ENCODE measurements at regions not wholly inside any gene's neighbourhood (a gene's known extent, or its start where the extent isn't known, plus 50 kb on each side); places are given as distances from the start of the nearest gene placed in this dataset.

DNA sequence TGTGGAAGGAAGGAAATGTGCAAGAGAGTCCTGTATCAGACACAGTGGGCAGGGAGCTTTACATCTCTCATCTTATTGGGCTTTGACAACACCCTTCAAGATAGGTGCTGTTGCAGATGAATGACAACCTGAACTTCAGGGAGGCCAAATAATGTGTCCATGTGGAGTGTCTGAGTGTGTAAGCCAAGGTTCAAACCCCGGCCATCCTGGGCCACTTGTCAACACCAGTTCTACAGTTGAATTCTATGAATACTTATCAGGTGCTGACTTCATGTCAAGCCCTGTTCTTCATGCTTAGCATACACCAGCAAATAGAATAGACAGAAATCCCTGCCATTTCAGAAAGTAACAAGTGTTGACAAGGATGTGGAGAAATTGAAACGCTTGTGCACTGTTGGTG, 354.4 kb downstream of the KCNRG start:
- WGBS (ENCODE audit: insufficient coverage, insufficient read length), result no CpG with 5 or more reads among the region's 2 CpGs

GRCh38 chr13:50370303-50370950, 355.2 kb downstream of the KCNRG start:
- Histone ChIP-seq H3K9me3 (ENCODE audit: control insufficient read depth, insufficient read depth, low read length) (no peaks in the 10 kb centered on the region), H3K4me3 (ENCODE audit: low read length) (no peak overlapping the region), H3K27ac (ENCODE audit: low read length) (no peak overlapping the region), H3K27me3 (ENCODE audit: control insufficient read depth, insufficient read depth, low read length) (no peaks in the 10 kb centered on the region; the same call in 1 of the 2 replicates), H3K4me1 (ENCODE audit: control insufficient read depth, insufficient read depth, low read length) (no peaks in the 10 kb centered on the region), H3K36me3 (ENCODE audit: control insufficient read depth, insufficient read depth, low read length) (no peaks in the 10 kb centered on the region)
- no peak for DNase-seq (ENCODE audit: low read depth, low spot score)
- WGBS (ENCODE audit: insufficient coverage, insufficient read length), result no CpG with 5 or more reads among the region's 5 CpGs

More for the DNA sequence above, 354.4 kb downstream of the KCNRG start:
- Histone ChIP-seq H3K9me3 (ENCODE audit: control insufficient read depth, insufficient read depth, low read length) (no peaks in the 10 kb centered on the region), H3K36me3 (ENCODE audit: control insufficient read depth, insufficient read depth, low read length) (no peaks in the 10 kb centered on the region), H3K27me3 (ENCODE audit: control insufficient read depth, insufficient read depth, low read length) (no peaks in the 10 kb centered on the region; the same call in 1 of the 2 replicates), H3K4me3 (ENCODE audit: low read length) (no peak overlapping the region), H3K4me1 (ENCODE audit: control insufficient read depth, insufficient read depth, low read length) (no peaks in the 10 kb centered on the region), H3K27ac (ENCODE audit: low read length) (no peak overlapping the region)
- DNase-seq (ENCODE audit: low read depth, low spot score), result no peak

DNA sequence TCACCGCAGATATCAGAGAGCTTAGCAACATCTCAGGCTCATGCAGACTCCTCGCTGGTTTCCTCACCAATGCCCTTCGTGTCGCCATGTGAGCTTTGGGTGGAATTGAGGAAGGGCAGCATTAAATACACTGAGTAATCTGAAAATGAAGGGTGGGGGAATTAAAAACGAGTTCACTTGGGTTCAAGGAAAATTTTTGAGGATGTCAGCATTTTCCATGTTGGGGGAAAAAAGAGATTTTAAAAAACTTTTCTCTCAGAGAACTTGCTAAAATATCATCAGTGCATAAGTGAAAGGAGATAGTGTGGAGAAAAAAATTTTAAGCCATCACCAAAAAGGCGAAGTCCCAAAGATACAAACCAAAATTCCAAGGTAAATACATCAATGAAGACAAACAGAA, 359.3 kb downstream of the KCNRG start:
- H3K27me3 ChIP-seq (ENCODE audit: control insufficient read depth, insufficient read depth, low read length), result no peaks in the 10 kb centered on the region; the same call in 1 of the 2 replicates

DNA sequence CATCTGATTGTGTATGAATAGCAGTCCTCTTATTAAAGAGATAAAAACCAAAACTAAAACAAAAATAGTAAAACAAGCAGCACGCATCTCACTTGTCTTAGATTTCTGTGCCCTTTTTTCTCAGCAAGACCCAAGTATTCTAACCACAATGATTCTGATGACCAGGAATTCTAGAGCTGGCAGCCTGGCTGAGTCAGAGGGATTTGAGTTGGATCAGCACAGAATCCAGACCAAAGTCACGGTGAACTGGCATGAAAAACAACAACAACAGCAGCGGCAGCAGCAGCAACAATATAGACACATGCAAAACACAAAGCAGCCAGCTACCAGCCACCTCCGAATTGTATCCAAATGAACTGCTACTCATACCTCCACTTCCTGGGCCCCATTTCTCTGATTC, 360.5 kb downstream of the KCNRG start:
- no CpG with 5 or more reads among the region's 4 CpGs for WGBS (ENCODE audit: insufficient coverage, insufficient read length)

More for the DNA sequence above, 359.3 kb downstream of the KCNRG start:
- no peaks in the 10 kb centered on the region for H3K9me3 ChIP-seq (ENCODE audit: control insufficient read depth, insufficient read depth, low read length)
- WGBS (ENCODE audit: insufficient coverage, insufficient read length), result no CpG with 5 or more reads among the region's 6 CpGs
- H3K4me1 ChIP-seq (ENCODE audit: control insufficient read depth, insufficient read depth, low read length), result no peaks in the 10 kb centered on the region; the same call in 1 of the 2 replicates
- no peak for DNase-seq (ENCODE audit: low read depth, low spot score)
- no peak overlapping the region for H3K4me3 ChIP-seq (ENCODE audit: low read length)
- no peak overlapping the region for H3K27ac ChIP-seq (ENCODE audit: low read length)
- no peaks in the 10 kb centered on the region for H3K36me3 ChIP-seq (ENCODE audit: control insufficient read depth, insufficient read depth, low read length)

DNA sequence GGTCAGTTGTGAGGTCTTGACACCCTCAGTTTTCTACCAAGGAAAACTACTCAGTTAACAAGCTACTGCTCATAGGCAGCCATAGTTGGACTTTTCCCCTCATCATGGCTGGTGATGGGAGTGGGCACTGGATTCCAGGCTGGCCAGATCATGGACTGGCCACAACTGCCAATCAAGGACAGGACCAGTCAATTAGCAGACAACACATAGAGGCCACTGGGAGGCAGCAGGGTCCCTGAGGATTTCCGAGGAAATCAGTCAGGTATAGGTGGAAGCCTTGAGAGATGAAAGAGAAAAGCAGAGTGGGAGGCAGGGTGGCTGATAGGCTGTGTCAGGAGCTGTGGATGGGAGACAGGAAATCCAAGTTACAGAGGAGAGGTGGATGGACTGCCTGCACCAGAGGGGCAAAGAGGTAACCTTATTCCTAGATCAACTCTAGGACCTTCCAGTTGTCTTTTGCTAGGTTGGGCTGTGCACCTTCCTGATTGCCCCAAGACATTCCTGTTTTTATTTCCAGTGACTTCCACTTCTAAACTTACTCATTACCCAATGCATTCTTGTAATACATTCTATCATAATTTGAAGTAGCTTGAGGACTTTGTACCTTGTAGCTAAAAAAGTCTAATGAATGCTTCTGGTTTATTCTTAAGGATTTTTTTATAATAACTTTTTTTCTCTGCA, 361.8 kb downstream of the KCNRG start:
- no peak for DNase-seq (ENCODE audit: low read depth, low spot score)
- WGBS (ENCODE audit: insufficient coverage, insufficient read length), result no CpG with 5 or more reads among the region's 1 CpG
- H3K36me3 ChIP-seq (ENCODE audit: control insufficient read depth, insufficient read depth, low read length), result no peaks in the 10 kb centered on the region
- no peak overlapping the region for H3K27ac ChIP-seq (ENCODE audit: low read length)
- no peak overlapping the region for H3K4me3 ChIP-seq (ENCODE audit: low read length)
- H3K4me1 ChIP-seq (ENCODE audit: control insufficient read depth, insufficient read depth, low read length), result no peaks in the 10 kb centered on the region; the same call in 1 of the 2 replicates
- H3K9me3 ChIP-seq (ENCODE audit: control insufficient read depth, insufficient read depth, low read length), result no peaks in the 10 kb centered on the region
- no peaks in the 10 kb centered on the region; the same call in 1 of the 2 replicates for H3K27me3 ChIP-seq (ENCODE audit: control insufficient read depth, insufficient read depth, low read length)

More for the DNA sequence above, 360.5 kb downstream of the KCNRG start:
- no peak overlapping the region for H3K4me3 ChIP-seq (ENCODE audit: low read length)
- H3K27me3 ChIP-seq (ENCODE audit: control insufficient read depth, insufficient read depth, low read length), result no peaks in the 10 kb centered on the region; the same call in 1 of the 2 replicates
- no peaks in the 10 kb centered on the region for H3K36me3 ChIP-seq (ENCODE audit: control insufficient read depth, insufficient read depth, low read length)
- no peak overlapping the region for H3K27ac ChIP-seq (ENCODE audit: low read length)
- DNase-seq (ENCODE audit: low read depth, low spot score), result no peak
- no peaks in the 10 kb centered on the region; the same call in 1 of the 2 replicates for H3K4me1 ChIP-seq (ENCODE audit: control insufficient read depth, insufficient read depth, low read length)
- no peaks in the 10 kb centered on the region for H3K9me3 ChIP-seq (ENCODE audit: control insufficient read depth, insufficient read depth, low read length)

DNA sequence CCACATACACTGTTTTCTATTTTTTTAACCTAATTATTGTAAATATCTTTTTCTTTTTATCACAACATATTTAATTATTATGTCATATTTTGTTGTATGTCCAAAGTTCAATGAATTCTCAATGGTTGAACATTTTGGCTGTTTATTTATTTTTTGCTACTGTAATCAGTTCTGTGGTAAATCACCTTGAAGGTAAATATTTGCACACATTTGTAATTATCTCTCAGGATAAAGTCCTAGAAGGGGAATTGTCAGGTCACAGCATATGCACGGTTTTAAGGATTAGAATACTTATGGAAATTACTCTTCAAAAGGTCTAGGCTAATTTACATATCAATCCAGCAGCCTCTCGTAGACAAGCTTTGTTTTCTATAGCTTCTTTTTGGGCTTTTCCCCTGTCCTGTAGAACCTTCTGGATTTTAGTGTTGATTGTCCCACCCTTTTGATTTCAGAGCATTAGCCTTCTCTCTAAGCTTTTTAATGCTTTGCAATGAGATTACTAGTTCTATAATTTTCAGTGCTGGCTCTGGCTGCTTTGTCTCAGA, 362.6 kb downstream of the KCNRG start:
- no peaks in the 10 kb centered on the region for H3K9me3 ChIP-seq (ENCODE audit: control insufficient read depth, insufficient read depth, low read length)
- no peak overlapping the region for H3K4me3 ChIP-seq (ENCODE audit: low read length)
- no peaks in the 10 kb centered on the region for H3K36me3 ChIP-seq (ENCODE audit: control insufficient read depth, insufficient read depth, low read length)
- no peaks in the 10 kb centered on the region; the same call in 1 of the 2 replicates for H3K27me3 ChIP-seq (ENCODE audit: control insufficient read depth, insufficient read depth, low read length)
- no peak for DNase-seq (ENCODE audit: low read depth, low spot score)
- no CpG with 5 or more reads among the region's 2 CpGs for WGBS (ENCODE audit: insufficient coverage, insufficient read length)
- no peaks in the 10 kb centered on the region; the same call in 1 of the 2 replicates for H3K4me1 ChIP-seq (ENCODE audit: control insufficient read depth, insufficient read depth, low read length)
- no peak overlapping the region for H3K27ac ChIP-seq (ENCODE audit: low read length)

DNA sequence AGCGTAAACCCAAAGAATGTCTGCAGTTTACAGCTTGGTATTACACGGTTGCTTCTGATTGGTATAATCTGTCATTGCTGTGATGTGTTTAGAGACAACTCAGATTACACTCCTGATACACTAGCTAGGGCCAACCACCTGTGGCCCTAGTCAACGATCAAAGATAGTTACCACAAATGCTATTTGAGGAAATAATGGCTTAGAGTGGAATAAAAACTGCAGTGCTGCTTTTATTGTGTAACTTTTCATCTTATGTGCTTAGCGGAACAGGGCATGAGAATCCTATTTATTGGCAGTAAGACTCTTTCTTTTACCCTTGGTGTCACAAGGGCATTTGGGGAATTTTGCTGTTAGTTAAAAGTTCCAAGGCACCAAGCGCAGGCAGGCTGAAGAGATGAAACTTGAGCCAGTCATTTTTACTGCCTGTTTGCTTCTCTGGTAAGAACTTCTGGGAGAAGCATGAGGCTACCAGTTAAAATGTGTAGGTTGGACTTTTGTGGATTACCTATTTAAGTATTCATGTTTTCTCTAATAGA, 363.3 kb downstream of the KCNRG start:
- H3K4me3 ChIP-seq (ENCODE audit: low read length), result no peak overlapping the region
- no peaks in the 10 kb centered on the region; the same call in 1 of the 2 replicates for H3K4me1 ChIP-seq (ENCODE audit: control insufficient read depth, insufficient read depth, low read length)
- no peaks in the 10 kb centered on the region for H3K9me3 ChIP-seq (ENCODE audit: control insufficient read depth, insufficient read depth, low read length)
- no peak for DNase-seq (ENCODE audit: low read depth, low spot score)
- no peaks in the 10 kb centered on the region; the same call in 1 of the 2 replicates for H3K27me3 ChIP-seq (ENCODE audit: control insufficient read depth, insufficient read depth, low read length)
- no CpG with 5 or more reads among the region's 5 CpGs for WGBS (ENCODE audit: insufficient coverage, insufficient read length)
- H3K27ac ChIP-seq (ENCODE audit: low read length), result no peak overlapping the region
- no peaks in the 10 kb centered on the region for H3K36me3 ChIP-seq (ENCODE audit: control insufficient read depth, insufficient read depth, low read length)

- H3K4me1 ChIP-seq (ENCODE audit: control insufficient read depth, insufficient read depth, low read length), result no peaks in the 10 kb centered on the region; the same call in 1 of the 2 replicates
- no peak for DNase-seq (ENCODE audit: low read depth, low spot score)
- H3K9me3 ChIP-seq (ENCODE audit: control insufficient read depth, insufficient read depth, low read length), result no peaks in the 10 kb centered on the region
- H3K4me3 ChIP-seq (ENCODE audit: low read length), result no peak overlapping the region
- H3K27me3 ChIP-seq (ENCODE audit: control insufficient read depth, insufficient read depth, low read length), result no peaks in the 10 kb centered on the region; the same call in 1 of the 2 replicates
- WGBS (ENCODE audit: insufficient coverage, insufficient read length), result no CpG with 5 or more reads among the region's 3 CpGs
- no peak overlapping the region for H3K27ac ChIP-seq (ENCODE audit: low read length)
- H3K36me3 ChIP-seq (ENCODE audit: control insufficient read depth, insufficient read depth, low read length), result no peaks in the 10 kb centered on the region
Measured at GRCh38 chr13:50379584-50379983, 364.3 kb downstream of the KCNRG start.

GRCh38 chr13:50380905-50381304, 365.7 kb downstream of the KCNRG start:
- Histone ChIP-seq H3K27ac (ENCODE audit: low read length) (no peak overlapping the region), H3K36me3 (ENCODE audit: control insufficient read depth, insufficient read depth, low read length) (no peaks in the 10 kb centered on the region), H3K9me3 (ENCODE audit: control insufficient read depth, insufficient read depth, low read length) (no peaks in the 10 kb centered on the region), H3K4me1 (ENCODE audit: control insufficient read depth, insufficient read depth, low read length) (no peaks in the 10 kb centered on the region; the same call in 1 of the 2 replicates), H3K4me3 (ENCODE audit: low read length) (no peak overlapping the region), H3K27me3 (ENCODE audit: control insufficient read depth, insufficient read depth, low read length) (no peaks in the 10 kb centered on the region; the same call in 1 of the 2 replicates)
- DNase-seq (ENCODE audit: low read depth, low spot score), result no peak

DNA sequence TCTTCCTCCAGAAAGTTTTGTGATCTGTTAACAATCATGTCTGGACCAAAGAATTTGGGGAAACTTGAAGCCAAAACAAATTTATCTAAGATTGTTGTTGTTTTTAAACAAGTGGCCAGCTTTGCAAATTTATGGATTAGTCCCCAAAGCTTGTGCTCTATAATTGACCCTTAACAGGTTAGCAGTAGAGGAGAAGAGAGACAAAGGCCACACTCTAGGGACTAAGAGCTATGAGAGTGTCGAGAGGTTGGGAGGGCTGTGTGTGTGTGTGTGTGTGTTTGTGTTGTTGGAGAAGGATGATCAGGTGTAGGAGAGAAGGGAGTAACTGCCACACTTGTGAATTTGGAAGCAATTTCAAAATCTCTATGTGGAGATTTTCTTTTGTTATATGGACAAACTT, 367.3 kb downstream of the KCNRG start:
- H3K36me3 ChIP-seq (ENCODE audit: control insufficient read depth, insufficient read depth, low read length), result no peaks in the 10 kb centered on the region
- no peaks in the 10 kb centered on the region; the same call in 1 of the 2 replicates for H3K27me3 ChIP-seq (ENCODE audit: control insufficient read depth, insufficient read depth, low read length)
- WGBS (ENCODE audit: insufficient coverage, insufficient read length), result 100% methylated on average over 1 of the region's 1 CpG
- no peaks in the 10 kb centered on the region for H3K9me3 ChIP-seq (ENCODE audit: control insufficient read depth, insufficient read depth, low read length)
- H3K4me1 ChIP-seq (ENCODE audit: control insufficient read depth, insufficient read depth, low read length), result peaks cover 1% of the 10 kb centered on the region; the same call in 1 of the 2 replicates
- DNase-seq (ENCODE audit: low read depth, low spot score), result no peak
- H3K4me3 ChIP-seq (ENCODE audit: low read length), result no peak overlapping the region
- no peak overlapping the region for H3K27ac ChIP-seq (ENCODE audit: low read length)

All from iPS DF 6.9 (cell line).